ENCODE measurements at regions not wholly inside any gene's neighbourhood (a gene's known extent, or its start where the extent isn't known, plus 50 kb on each side); places are given as distances from the start of the nearest gene placed in this dataset.

DNA sequence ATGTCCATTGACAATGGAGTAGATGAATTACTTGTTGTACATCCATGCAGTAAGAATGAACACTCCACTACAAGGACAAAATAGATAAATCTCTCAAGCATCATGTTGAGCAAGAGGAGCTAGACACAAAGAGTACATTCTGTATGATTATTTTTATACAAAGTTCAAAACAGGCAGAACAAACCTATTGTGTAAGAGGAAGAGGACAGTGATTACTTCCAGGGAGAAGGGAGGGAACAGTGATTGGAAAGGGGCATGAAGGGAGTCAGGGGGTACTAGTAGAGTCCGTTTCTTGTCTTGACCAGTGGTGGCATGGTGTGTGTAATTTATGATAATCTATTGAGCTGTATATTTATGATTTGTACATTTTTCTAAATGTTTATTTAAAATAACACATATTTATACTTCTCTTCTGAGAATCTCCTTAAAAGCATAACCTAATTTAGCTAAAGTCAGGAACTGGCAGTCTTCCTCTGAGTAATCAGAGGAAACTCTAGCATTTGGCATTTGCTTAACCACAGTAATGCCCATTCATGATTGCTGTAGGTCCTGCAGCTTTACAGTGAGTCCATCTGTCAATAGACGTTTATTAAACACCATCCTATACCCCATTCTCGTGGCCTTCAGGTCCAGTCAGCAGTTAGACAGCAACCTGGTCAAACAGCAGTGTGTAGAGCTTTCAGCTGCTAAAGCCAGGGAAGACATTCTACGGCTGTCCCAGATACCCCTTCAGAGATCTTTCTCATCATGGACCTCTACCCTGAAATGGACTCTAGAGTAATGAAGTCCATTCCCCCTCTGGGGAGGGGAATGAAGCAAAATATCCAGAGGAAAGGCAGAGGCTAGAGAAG lies 114.1 kb upstream of the GALNT2 start:
- ChIA-PET POLR2A (no interaction called here), CTCF (no interaction called here)
- TF ChIP-seq, protein P1, sequence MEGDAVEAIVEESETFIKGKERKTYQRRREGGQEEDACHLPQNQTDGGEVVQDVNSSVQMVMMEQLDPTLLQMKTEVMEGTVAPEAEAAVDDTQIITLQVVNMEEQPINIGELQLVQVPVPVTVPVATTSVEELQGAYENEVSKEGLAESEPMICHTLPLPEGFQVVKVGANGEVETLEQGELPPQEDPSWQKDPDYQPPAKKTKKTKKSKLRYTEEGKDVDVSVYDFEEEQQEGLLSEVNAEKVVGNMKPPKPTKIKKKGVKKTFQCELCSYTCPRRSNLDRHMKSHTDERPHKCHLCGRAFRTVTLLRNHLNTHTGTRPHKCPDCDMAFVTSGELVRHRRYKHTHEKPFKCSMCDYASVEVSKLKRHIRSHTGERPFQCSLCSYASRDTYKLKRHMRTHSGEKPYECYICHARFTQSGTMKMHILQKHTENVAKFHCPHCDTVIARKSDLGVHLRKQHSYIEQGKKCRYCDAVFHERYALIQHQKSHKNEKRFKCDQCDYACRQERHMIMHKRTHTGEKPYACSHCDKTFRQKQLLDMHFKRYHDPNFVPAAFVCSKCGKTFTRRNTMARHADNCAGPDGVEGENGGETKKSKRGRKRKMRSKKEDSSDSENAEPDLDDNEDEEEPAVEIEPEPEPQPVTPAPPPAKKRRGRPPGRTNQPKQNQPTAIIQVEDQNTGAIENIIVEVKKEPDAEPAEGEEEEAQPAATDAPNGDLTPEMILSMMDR (IDR thresholded peaks at IDR 0.05; ENCODE audit: control extremely low read depth, extremely low read depth, low read depth, missing control alignments), result no peak
- no peak for DNase-seq (ENCODE audit: extremely low spot score)

DNA sequence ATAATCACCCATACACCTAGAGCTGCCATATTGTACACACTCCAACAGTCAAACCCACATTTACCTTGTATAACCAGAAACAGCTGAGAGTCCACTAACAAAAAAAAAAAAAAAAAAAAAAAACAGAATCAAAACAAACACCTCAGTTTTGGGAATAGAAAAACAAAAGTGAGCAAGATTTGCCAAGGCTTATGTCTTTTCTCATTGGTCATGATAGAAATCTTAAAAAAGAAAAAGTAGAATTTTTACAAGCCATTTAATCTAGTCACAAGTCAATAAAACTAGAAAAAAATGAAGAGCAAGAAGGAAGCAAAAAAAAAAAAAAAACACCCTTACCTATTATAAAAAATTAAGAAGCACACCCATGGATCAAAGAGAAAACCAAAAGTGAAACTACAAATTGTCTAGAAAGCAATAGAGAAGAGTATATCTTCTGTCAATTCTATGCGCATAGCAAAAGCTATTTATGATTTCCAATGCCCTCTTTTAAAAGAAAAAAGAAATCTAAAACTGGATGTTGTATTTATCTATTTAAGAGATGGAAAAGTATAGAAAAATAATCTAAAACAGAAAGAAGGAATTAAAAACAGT lies 113.2 kb upstream of the GALNT2 start:
- TF ChIP-seq, protein P1 (IDR thresholded peaks at IDR 0.05; ENCODE audit: control extremely low read depth, extremely low read depth, low read depth, missing control alignments), result no peak

DNA sequence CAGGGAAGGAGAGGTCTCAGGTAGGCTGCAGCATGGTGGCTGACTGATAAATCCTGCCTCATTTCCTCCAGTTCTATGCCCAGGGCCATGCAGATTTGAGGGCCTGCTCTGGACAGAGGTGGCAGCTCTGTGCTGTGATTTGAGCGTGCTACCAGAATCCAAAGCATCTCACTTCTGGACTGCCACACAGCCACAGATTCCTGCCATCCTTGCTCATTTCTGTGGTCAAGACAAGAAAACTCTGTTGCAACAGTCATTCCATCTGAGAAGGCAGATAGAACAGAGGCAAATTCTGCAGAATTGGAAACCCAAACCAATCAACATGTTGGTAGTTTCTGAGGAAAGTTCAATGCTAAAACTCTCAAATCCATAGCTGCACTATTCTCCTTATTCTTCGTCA lies 102.8 kb upstream of the GALNT2 start:
- ChIA-PET CTCF (no interaction called here), POLR2A (no interaction called here)
- TF ChIP-seq, protein P1 (IDR thresholded peaks at IDR 0.05; ENCODE audit: control extremely low read depth, extremely low read depth, low read depth, missing control alignments), result no peak
- no peak for DNase-seq (ENCODE audit: extremely low spot score)

More for the DNA sequence above, 113.2 kb upstream of the GALNT2 start:
- POLR2A ChIA-PET, result no interaction called here
- DNase-seq (ENCODE audit: extremely low spot score), result no peak
- CTCF ChIA-PET, result no interaction called here

DNA sequence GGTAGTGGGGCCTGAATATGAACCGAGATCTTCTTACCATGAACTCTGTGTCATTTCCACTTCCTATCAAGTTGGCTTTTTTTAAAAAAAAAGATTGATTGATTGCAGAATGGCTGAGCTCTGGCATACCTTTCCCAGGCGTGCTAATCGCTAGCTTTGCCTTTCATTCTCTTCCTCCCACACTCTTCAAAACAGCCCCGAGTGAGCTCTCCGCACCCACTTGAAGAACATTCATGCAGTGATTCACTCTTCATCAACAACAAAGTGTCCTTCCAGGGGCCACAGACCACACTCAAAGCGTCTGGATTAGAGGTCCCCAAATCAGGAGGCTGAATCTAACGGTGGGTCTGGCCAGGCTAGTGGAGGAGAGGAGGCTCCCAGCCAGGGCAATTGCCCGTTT lies 96.3 kb upstream of the GALNT2 start:
- ChIA-PET CTCF (no interaction called here), POLR2A (no interaction called here)
- no peak for DNase-seq (ENCODE audit: extremely low spot score)

DNA sequence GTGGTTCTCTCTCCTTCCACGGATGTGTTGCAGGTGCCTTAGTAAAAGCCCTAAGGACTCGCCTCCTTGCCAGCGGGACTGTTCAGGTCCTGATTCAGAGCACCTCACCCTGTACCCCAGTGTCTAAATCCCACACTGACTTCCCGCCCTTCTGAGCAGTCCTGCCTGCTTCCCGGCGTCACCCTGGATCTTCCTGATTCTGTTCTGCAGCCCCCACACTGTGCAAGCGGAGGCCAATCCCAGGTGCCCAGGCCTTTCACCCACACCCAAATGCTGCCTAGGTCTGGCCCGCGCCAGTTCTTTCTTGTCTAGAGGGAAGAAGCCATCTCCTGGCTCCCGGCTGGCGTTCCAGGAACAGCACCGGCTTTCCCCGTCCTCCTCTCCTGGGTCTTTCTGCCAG lies 95.9 kb upstream of the GALNT2 start:
- DNase-seq (ENCODE audit: extremely low spot score), result no peak
- ChIA-PET POLR2A (no interaction called here), CTCF (no interaction called here)
- TF ChIP-seq, protein P1 (IDR thresholded peaks at IDR 0.05; ENCODE audit: control extremely low read depth, extremely low read depth, low read depth, missing control alignments), result no peak

More for the DNA sequence above, 96.3 kb upstream of the GALNT2 start:
- TF ChIP-seq, protein P1 (IDR thresholded peaks at IDR 0.05; ENCODE audit: control extremely low read depth, extremely low read depth, low read depth, missing control alignments), result no peak

DNA sequence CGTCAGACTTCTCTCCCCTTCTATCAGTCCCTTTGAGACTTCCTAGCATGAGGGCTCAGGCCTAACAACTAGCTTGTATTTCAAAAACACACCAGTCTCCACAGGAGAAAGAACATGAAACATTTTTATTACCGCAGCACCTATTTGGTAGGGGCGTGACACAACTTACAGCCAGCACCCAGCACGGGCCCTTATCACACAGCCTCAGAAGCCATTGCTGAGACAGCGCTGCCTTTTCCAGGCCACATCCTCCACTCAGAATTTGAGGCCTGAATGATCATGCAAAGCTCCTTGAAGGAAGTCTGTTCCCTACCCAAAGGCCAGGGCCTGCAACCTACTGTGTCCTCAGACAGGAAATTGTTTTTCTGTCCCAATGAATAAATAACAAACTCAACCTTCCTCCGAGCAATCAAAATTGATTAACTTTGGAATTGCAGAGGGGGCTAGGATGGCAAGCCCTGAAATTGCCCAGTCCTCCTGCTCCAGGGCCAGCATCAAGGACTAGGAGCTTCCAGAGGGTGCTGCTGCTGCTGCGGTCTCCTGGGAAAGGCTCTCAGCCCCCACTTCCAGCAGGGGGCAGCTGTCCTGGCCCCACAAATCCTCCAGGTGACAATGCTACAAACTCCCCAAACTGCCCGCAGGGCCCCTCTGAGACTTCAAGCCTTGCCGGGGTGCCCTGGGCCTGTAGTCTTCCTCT lies 94.3 kb upstream of the GALNT2 start:
- TF ChIP-seq, protein P1 (IDR thresholded peaks at IDR 0.05; ENCODE audit: control extremely low read depth, extremely low read depth, low read depth, missing control alignments), result peak; percentile 27
- CTCF ChIA-PET, result interaction anchor here (1.0 to 1.5 kb wide), 2 partner anchors 9 to 242 kb away, joined by 3 read pairs; no protein-coding TSS in a partner anchor
- peak; percentile 22 for DNase-seq (ENCODE audit: extremely low spot score)

More for the DNA sequence above, 94.3 kb upstream of the GALNT2 start:
- POLR2A ChIA-PET, result no interaction called here

Data from GM10248 (cell line).